GM12878 (cell line): ENCODE measurements at regions not wholly inside any gene's neighbourhood (a gene's known extent, or its start where the extent isn't known, plus 50 kb on each side); places are given as distances from the start of the nearest gene placed in this dataset.

Experiments used
- ATAC-seq: fragments of 200-7000 bp; cut with Tn5 transposase; 3 replicates; pipeline ENCODE4 v1.9.1; 2020; ENCODE audit warnings: mild to moderate bottlenecking, moderate library complexity
- BruUV-seq: library from RNA; stranded (reverse); fragments of 400-500 nt; replicated peaks from 2 replicates; lab custom pipeline; 2021; lab: Mats Ljungman, UMichigan
- CTCF ChIA-PET: fragments of 300-600 bp; sonication (Branson Sonifier 250); formaldehyde crosslinking; extraction: SDS; loops from one replicate; lab custom pipeline; 2021; ENCODE audit warnings: inconsistent platforms; lab: Yijun Ruan, JAX
- POLR2A ChIA-PET: fragments of 350-600 bp; formaldehyde crosslinking; extraction: SDS; loops from one replicate; lab custom pipeline; 2021; ENCODE audit warnings: inconsistent platforms; lab: Charles Lee
- RAD21 ChIA-PET: fragments of 300-600 bp; sonication (Branson Sonifier 250); formaldehyde crosslinking; loops from one replicate; lab custom pipeline; 2023; ENCODE audit warnings: antibody characterized with exemption; ENCODE audit not compliant: unreplicated experiment; lab: Charles Lee
- SMC1A ChIA-PET: fragments of 300-600 bp; sonication (Branson Sonifier 250); formaldehyde crosslinking; loops from one replicate; lab custom pipeline; 2023; ENCODE audit not compliant: unreplicated experiment, uncharacterized antibody; lab: Charles Lee
- DNase-seq: peaks from one replicate; pipeline ENCODE4 v3.0.0-alpha.2; 2011; ENCODE audit warnings: low read depth, low spot score
- FAIRE-seq: peaks from 3 replicates; lab custom pipeline; 2011; peaks lifted over from hg19 to GRCh38; lab: Jason Lieb, UNC
- H2AFZ ChIP-seq: 2 replicates; pipeline ENCODE4 v1.6.0; 2011; ENCODE audit warnings: low read depth, low read length, control low read depth; ENCODE audit not compliant: control insufficient read depth
- H3K27ac ChIP-seq: 2 replicates; pipeline ENCODE4 v1.5.1; 2011; ENCODE audit warnings: control low read depth; ENCODE audit not compliant: control insufficient read depth, insufficient read depth
- H3K27me3 ChIP-seq, 2 experiments: replicated peaks in 1 of 2; 2 replicates each; pipeline versions ENCODE4 v1.6.0 to v1.6.1; 2011; ENCODE audit warnings: low read length in 1 of 2; ENCODE audit not compliant: control insufficient read depth in 2 of 2, insufficient read depth in 2 of 2
- H3K36me3 ChIP-seq, 2 experiments: 2 replicates each; pipeline ENCODE4 v1.5.1; 2011; ENCODE audit warnings: low read length in 1 of 2; ENCODE audit not compliant: control insufficient read depth in 2 of 2, insufficient read depth in 2 of 2
- H3K4me1 ChIP-seq: 2 replicates; pipeline ENCODE4 v1.6.1; 2011; ENCODE audit warnings: mild to moderate bottlenecking, low read length, moderate library complexity, mixed read lengths; ENCODE audit not compliant: control insufficient read depth, insufficient read depth
- H3K4me2 ChIP-seq: 2 replicates; pipeline ENCODE4 v1.6.0; 2011; ENCODE audit warnings: control low read depth; ENCODE audit not compliant: control insufficient read depth, insufficient read depth
- H3K4me3 ChIP-seq: fragments of 200-600 bp; sonication (generic); 2 replicates; pipeline ENCODE4 v1.5.1; 2016
- H3K79me2 ChIP-seq: 2 replicates; pipeline ENCODE4 v1.6.0; 2011; ENCODE audit warnings: low read length; ENCODE audit not compliant: control insufficient read depth, insufficient read depth
- H3K9ac ChIP-seq: 2 replicates; pipeline ENCODE4 v1.8.0; 2011; ENCODE audit warnings: low read length, control low read depth, mixed read lengths; ENCODE audit not compliant: control insufficient read depth, insufficient read depth
- H3K9me3 ChIP-seq: replicated peaks from 3 replicates; pipeline ENCODE4 v1.5.1; 2011; ENCODE audit warnings: mild to moderate bottlenecking, low read length; ENCODE audit not compliant: control insufficient read depth, insufficient read depth
- H4K20me1 ChIP-seq: 2 replicates; pipeline ENCODE4 v1.6.0; 2011; ENCODE audit not compliant: control insufficient read depth, insufficient read depth
- CBFB ChIP-seq: IDR thresholded peaks from 2 replicates; pipeline ENCODE4 v1.6.1; 2016; ENCODE audit warnings: antibody characterized with exemption, low read depth
- CBX3 ChIP-seq: fragments of 200-600 bp; sonication (generic); IDR thresholded peaks from 2 replicates; pipeline ENCODE4 v1.6.1; 2016; ENCODE audit warnings: low read depth, borderline replicate concordance
- CBX5 ChIP-seq: sonication (generic); IDR thresholded peaks from 2 replicates; pipeline ENCODE4 v1.6.1; 2016; ENCODE audit warnings: low read depth, moderate library complexity, mild to moderate bottlenecking, inconsistent platforms
- FOXM1 ChIP-seq: IDR thresholded peaks from 2 replicates; pipeline ENCODE4 v1.6.1; 2012; ENCODE audit warnings: low read depth, mild to moderate bottlenecking, inconsistent platforms, low read length, moderate library complexity
- MEF2B ChIP-seq: fragments of 450-650 bp; IDR thresholded peaks from 2 replicates; pipeline ENCODE4 v1.6.1; 2018; ENCODE audit warnings: mild to moderate bottlenecking, moderate library complexity; ENCODE audit not compliant: partially characterized antibody, poor library complexity, severe bottlenecking
- NR2C2 ChIP-seq: IDR thresholded peaks from 2 replicates; pipeline ENCODE4 v1.6.1; 2011; ENCODE audit warnings: borderline replicate concordance, low read depth; ENCODE audit not compliant: control insufficient read depth, insufficient read length
- NRF1 ChIP-seq: conservative IDR thresholded peaks from 2 replicates; pipeline ENCODE4 v1.6.1; 2011; ENCODE audit warnings: mild to moderate bottlenecking, low read depth, low read length, improper control_type of control experiment
- PRDM15 ChIP-seq: fragments of 450-650 bp; formaldehyde crosslinking; IDR thresholded peaks from 2 replicates; pipeline ENCODE4 v1.4.0; 2020; ENCODE audit warnings: mild to moderate bottlenecking, moderate library complexity
- RB1 ChIP-seq: fragments of 450-650 bp; formaldehyde crosslinking; IDR thresholded peaks from 2 replicates; pipeline ENCODE4 v1.6.1; 2017; ENCODE audit warnings: mild to moderate bottlenecking, borderline replicate concordance
- SMAD1 ChIP-seq: fragments of 450-650 bp; IDR thresholded peaks from 2 replicates; pipeline ENCODE4 v1.6.1; 2018; ENCODE audit warnings: mild to moderate bottlenecking, low read depth; ENCODE audit not compliant: partially characterized antibody
- SMC3 ChIP-seq: IDR thresholded peaks from 2 replicates; pipeline ENCODE4 v1.6.1; 2011; ENCODE audit warnings: low read length, improper control_type of control experiment, borderline replicate concordance
- SREBF1 ChIP-seq: IDR thresholded peaks from 2 replicates; pipeline ENCODE4 v1.6.1; 2012; ENCODE audit warnings: mild to moderate bottlenecking, low read length
- STAT1 ChIP-seq: fragments of 450-650 bp; conservative IDR thresholded peaks from 2 replicates; pipeline ENCODE4 v1.6.1; 2014; ENCODE audit warnings: antibody characterized with exemption, mild to moderate bottlenecking
- TAF1 ChIP-seq: IDR thresholded peaks from 2 replicates; pipeline ENCODE4 v1.6.1; 2011; ENCODE audit warnings: mild to moderate bottlenecking, low read depth, low read length, borderline replicate concordance
- TBL1XR1 ChIP-seq: IDR thresholded peaks from 2 replicates; pipeline ENCODE4 v1.6.1; 2012; ENCODE audit warnings: low read depth, low read length, improper control_type of control experiment
- YBX1 ChIP-seq: fragments of 450-650 bp; IDR thresholded peaks from 2 replicates; pipeline ENCODE4 v1.6.1; 2016; ENCODE audit warnings: antibody characterized with exemption
- WGBS: methylation state at CpG from one replicate; pipeline ENCODE4 v1.1.6; 2016; ENCODE audit warnings: low lambda C conversion rate; ENCODE audit not compliant: insufficient replicate concordance, insufficient coverage; ENCODE audit errors: missing lambda C conversion rate; 5-methylcytosine and 5-hydroxymethylcytosine counted together
- in situ Hi-C: fragments of 300-500 bp; cut with MboI; formaldehyde crosslinking; loops from 9 replicates; pipeline ENCODE4 v1.14.3; 2018; ENCODE audit warnings: mixed read lengths
- intact Hi-C: fragments of 100-400 bp; cut with micrococcal nuclease; formaldehyde crosslinking; loops from one replicate; pipeline ENCODE4 v1.14.2; 2022; ENCODE audit not compliant: unreplicated experiment
- TF ChIP-seq, protein P1 (sequence below): fragments of 450-650 bp; IDR thresholded peaks from 2 replicates; pipeline ENCODE4 v1.6.1; 2017; ENCODE audit warnings: mild to moderate bottlenecking, low read depth, inconsistent platforms; ENCODE audit not compliant: poor library complexity, severe bottlenecking
- TF ChIP-seq, protein P2 (sequence below): fragments of 150-350 bp; IDR thresholded peaks from 2 replicates; pipeline ENCODE4 v1.6.1; 2016; ENCODE audit warnings: low read depth, low read length

GRCh38 chr5:57035955-57036354 lies 84.0 kb upstream of the MIER3 start:
- RAD21 ChIA-PET, result no interaction called here
- no peaks in the 10 kb centered on the region for H3K79me2 ChIP-seq
- no peak for ATAC-seq
- H2AFZ ChIP-seq, result no peak overlapping the region
- no peaks in the 10 kb centered on the region for H4K20me1 ChIP-seq
- WGBS, result 57% methylated on average over 3 of the region's 3 CpGs
- no TSS peak for BruUV-seq
- in situ Hi-C loops, result no loop called here
- H3K4me2 ChIP-seq, result no peak overlapping the region
- DNase-seq, result no peak
- SMC1A ChIA-PET, result interaction anchor here (0.6 kb wide), 1 partner anchor 112 kb away, joined by 3 read pairs; no protein-coding TSS in a partner anchor
- no peaks in the 10 kb centered on the region for H3K4me1 ChIP-seq
- no peak overlapping the region for H3K27ac ChIP-seq
- no peaks in the 10 kb centered on the region; a peak in 1 of 4 replicates for H3K27me3 ChIP-seq
- CTCF ChIA-PET, result no interaction called here
- no peak for FAIRE-seq
- intact Hi-C loops, result no loop called here
- no peaks in the 10 kb centered on the region for H3K9me3 ChIP-seq
- H3K4me3 ChIP-seq, result no peak overlapping the region
- POLR2A ChIA-PET, result no interaction called here
- H3K9ac ChIP-seq, result no peak overlapping the region
- H3K36me3 ChIP-seq, result no peaks in the 10 kb centered on the region
- TF ChIP-seq PRDM15 (CRISPR knock-in tag) (no peak), NR2C2 (no peak), CBX3 (no peak), SMAD1 (no peak), RB1 (no peak), YBX1 (no peak), SMC3 (no peak), TBL1XR1 (no peak), TAF1 (no peak), FOXM1 (no peak), NRF1 (no peak), MEF2B (no peak), SREBF1 (no peak), CBX5 (no peak), CBFB (no peak), STAT1 (no peak)
- TF ChIP-seq, protein P1, sequence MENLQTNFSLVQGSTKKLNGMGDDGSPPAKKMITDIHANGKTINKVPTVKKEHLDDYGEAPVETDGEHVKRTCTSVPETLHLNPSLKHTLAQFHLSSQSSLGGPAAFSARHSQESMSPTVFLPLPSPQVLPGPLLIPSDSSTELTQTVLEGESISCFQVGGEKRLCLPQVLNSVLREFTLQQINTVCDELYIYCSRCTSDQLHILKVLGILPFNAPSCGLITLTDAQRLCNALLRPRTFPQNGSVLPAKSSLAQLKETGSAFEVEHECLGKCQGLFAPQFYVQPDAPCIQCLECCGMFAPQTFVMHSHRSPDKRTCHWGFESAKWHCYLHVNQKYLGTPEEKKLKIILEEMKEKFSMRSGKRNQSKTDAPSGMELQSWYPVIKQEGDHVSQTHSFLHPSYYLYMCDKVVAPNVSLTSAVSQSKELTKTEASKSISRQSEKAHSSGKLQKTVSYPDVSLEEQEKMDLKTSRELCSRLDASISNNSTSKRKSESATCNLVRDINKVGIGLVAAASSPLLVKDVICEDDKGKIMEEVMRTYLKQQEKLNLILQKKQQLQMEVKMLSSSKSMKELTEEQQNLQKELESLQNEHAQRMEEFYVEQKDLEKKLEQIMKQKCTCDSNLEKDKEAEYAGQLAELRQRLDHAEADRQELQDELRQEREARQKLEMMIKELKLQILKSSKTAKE, result no peak
- TF ChIP-seq, protein P2, sequence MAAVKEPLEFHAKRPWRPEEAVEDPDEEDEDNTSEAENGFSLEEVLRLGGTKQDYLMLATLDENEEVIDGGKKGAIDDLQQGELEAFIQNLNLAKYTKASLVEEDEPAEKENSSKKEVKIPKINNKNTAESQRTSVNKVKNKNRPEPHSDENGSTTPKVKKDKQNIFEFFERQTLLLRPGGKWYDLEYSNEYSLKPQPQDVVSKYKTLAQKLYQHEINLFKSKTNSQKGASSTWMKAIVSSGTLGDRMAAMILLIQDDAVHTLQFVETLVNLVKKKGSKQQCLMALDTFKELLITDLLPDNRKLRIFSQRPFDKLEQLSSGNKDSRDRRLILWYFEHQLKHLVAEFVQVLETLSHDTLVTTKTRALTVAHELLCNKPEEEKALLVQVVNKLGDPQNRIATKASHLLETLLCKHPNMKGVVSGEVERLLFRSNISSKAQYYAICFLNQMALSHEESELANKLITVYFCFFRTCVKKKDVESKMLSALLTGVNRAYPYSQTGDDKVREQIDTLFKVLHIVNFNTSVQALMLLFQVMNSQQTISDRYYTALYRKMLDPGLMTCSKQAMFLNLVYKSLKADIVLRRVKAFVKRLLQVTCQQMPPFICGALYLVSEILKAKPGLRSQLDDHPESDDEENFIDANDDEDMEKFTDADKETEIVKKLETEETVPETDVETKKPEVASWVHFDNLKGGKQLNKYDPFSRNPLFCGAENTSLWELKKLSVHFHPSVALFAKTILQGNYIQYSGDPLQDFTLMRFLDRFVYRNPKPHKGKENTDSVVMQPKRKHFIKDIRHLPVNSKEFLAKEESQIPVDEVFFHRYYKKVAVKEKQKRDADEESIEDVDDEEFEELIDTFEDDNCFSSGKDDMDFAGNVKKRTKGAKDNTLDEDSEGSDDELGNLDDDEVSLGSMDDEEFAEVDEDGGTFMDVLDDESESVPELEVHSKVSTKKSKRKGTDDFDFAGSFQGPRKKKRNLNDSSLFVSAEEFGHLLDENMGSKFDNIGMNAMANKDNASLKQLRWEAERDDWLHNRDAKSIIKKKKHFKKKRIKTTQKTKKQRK, result no peak
